Osteocyte (in vitro differentiated cells): ENCODE measurements at regions not wholly inside any gene's neighbourhood (a gene's known extent, or its start where the extent isn't known, plus 50 kb on each side); places are given as distances from the start of the nearest gene placed in this dataset.
"Not testable (repeated sequence)": the region's sequence is repeated elsewhere in the genome, so short reads cannot be mapped to it uniquely, and the experiment has no call there.

Experiments
- DNase-seq: peaks from one replicate; pipeline ENCODE4 v3.0.0; 2021; ENCODE audit warnings: mixed read lengths; ENCODE audit not compliant: unreplicated experiment; ENCODE audit errors: extremely low spot score
- H3K27ac Mint-ChIP-seq: one replicate; pipeline ENCODE4 v1.8.0; 2021; ENCODE audit warnings: mild to moderate bottlenecking, mixed read lengths; ENCODE audit not compliant: unreplicated experiment
- H3K27me3 Mint-ChIP-seq: one replicate; pipeline ENCODE4 v1.8.0; 2021; ENCODE audit warnings: mixed read lengths; ENCODE audit not compliant: unreplicated experiment
- H3K36me3 Mint-ChIP-seq: one replicate; pipeline ENCODE4 v1.8.0; 2021; ENCODE audit warnings: mixed read lengths; ENCODE audit not compliant: unreplicated experiment
- H3K4me1 Mint-ChIP-seq: one replicate; pipeline ENCODE4 v1.8.0; 2021; ENCODE audit warnings: mixed read lengths; ENCODE audit not compliant: unreplicated experiment
- H3K4me3 Mint-ChIP-seq: one replicate; pipeline ENCODE4 v1.8.0; 2021; ENCODE audit warnings: mild to moderate bottlenecking, moderate library complexity, mixed read lengths; ENCODE audit not compliant: unreplicated experiment
- H3K9me3 Mint-ChIP-seq: one replicate; pipeline ENCODE4 v1.8.0; 2021; ENCODE audit warnings: mixed read lengths; ENCODE audit not compliant: unreplicated experiment
- TF ChIP-seq, protein P1 (sequence below): fragments of 200-600 bp; sonication (generic); IDR thresholded peaks from 2 replicates; pipeline ENCODE4 v1.5.0; 2021; ENCODE audit warnings: antibody characterized with exemption, mild to moderate bottlenecking, moderate library complexity

DNA sequence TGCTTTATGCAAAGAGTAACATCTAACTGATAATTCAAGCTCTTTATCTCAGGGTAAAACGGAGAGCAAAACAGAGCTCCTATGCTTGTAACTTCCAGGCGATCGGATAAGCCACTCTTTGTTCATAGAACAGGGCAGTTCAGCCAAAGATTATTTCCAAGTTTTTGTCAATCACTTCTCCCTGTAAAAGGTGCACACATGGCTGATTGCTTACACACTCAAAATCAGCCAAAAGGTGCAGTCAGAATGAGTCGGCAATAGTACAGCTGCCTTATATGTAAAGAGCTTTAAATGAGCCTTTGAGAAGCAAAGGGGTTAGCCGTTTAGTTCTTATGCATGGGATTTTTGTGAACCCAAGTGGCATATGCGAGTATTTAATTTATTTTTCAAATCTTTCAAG, 449.6 kb upstream of the POU3F2 start:
- no peak overlapping the region for H3K27ac Mint-ChIP-seq

DNA sequence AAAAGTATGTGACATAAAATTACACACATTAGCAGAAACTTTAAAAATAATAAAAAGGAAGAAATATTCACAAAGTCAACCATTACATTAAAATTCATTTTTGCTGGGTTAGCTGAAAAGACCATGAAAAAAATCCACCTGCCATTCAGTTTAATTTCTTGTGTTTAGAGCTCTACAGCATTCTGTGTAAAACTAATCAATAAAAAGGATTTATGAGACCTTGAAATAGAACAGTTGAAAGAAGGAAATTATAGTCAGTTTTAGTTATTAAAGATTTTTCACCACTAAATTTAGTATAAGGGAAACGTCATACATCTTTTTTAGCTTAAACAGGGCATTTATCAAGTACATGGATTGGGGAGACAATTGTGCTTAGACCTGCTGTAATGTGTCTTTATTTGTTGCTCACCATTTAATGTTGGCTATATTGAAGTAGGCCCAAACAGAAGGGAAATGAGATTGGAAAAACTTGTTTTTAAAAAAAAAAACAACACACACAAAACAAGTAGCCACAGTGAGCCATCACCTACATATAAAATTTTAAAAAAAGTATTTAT, 438.7 kb upstream of the POU3F2 start:
- Mint-ChIP-seq H3K27me3 (no peaks in the 10 kb centered on the region), H3K27ac (no peak overlapping the region), H3K36me3 (no peaks in the 10 kb centered on the region), H3K4me1 (no peaks in the 10 kb centered on the region), H3K4me3 (no peak overlapping the region), H3K9me3 (no peaks in the 10 kb centered on the region)
- TF ChIP-seq, protein P1, sequence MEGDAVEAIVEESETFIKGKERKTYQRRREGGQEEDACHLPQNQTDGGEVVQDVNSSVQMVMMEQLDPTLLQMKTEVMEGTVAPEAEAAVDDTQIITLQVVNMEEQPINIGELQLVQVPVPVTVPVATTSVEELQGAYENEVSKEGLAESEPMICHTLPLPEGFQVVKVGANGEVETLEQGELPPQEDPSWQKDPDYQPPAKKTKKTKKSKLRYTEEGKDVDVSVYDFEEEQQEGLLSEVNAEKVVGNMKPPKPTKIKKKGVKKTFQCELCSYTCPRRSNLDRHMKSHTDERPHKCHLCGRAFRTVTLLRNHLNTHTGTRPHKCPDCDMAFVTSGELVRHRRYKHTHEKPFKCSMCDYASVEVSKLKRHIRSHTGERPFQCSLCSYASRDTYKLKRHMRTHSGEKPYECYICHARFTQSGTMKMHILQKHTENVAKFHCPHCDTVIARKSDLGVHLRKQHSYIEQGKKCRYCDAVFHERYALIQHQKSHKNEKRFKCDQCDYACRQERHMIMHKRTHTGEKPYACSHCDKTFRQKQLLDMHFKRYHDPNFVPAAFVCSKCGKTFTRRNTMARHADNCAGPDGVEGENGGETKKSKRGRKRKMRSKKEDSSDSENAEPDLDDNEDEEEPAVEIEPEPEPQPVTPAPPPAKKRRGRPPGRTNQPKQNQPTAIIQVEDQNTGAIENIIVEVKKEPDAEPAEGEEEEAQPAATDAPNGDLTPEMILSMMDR = no peak
- no peak for DNase-seq

More for the DNA sequence above, 449.6 kb upstream of the POU3F2 start:
- no peaks in the 10 kb centered on the region for H3K27me3 Mint-ChIP-seq
- no peak for DNase-seq
- no peaks in the 10 kb centered on the region for H3K4me1 Mint-ChIP-seq
- H3K36me3 Mint-ChIP-seq = no peaks in the 10 kb centered on the region
- H3K4me3 Mint-ChIP-seq = no peak overlapping the region
- peaks cover 8% of the 10 kb centered on the region for H3K9me3 Mint-ChIP-seq
- TF ChIP-seq, protein P1 = no peak

DNA sequence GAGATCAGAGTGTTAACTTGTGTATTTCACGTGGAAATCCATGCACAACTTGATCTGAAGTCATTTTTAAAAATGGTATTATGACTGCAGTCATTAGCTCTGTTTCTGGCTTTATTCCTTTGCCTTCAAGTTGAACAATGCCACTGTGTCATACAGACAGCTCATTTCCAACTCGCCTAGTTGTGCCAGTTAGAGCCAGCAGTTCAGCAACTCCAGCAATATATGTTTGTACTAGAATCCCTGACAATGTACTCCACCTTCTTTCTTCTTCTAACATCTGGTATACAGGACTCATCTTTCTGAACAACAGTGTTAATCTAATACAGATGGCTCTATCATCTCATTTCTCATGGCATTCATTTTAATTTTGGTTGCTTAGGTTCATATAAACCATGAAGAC, 418.3 kb upstream of the POU3F2 start:
- TF ChIP-seq, protein P1 = no peak
- Mint-ChIP-seq H3K27ac (no peak overlapping the region), H3K9me3 (peaks cover 22% of the 10 kb centered on the region), H3K36me3 (no peaks in the 10 kb centered on the region), H3K4me1 (no peaks in the 10 kb centered on the region), H3K27me3 (no peaks in the 10 kb centered on the region), H3K4me3 (no peak overlapping the region)
- DNase-seq = no peak

DNA sequence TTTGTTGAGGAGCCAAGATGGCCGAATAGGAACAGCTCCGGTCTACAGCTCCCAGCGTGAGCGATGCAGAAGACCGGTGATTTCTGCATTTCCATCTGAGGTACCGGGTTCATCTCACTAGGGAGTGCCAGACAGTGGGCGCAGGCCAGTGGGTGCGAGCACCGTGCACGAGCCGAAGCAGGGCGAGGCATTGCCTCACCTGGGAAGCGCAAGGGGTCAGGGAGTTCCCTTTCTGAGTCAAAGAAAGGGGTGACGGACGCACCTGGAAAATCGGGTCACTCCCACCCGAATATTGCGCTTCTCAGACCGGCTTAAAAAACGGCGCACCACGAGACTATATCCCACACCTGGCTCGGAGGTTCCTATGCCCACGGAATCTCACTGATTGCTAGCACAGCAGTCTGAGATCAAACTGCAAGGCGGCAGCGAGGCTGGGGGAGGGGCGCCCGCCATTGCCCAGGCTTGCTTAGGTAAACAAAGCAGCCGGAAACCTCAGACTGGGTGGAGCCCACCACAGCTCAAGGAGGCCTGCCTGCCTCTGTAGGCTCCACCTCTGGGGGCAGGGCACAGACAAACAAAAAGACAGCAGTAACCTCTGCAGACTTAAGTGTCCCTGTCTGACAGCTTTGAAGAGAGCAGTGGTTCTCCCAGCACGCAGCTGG, 417.7 kb upstream of the POU3F2 start:
- not testable (repeated sequence) for H3K4me1 Mint-ChIP-seq, H3K36me3 Mint-ChIP-seq, H3K4me3 Mint-ChIP-seq, H3K27me3 Mint-ChIP-seq, DNase-seq, H3K27ac Mint-ChIP-seq
- H3K9me3 Mint-ChIP-seq = peaks cover 22% of the 10 kb centered on the region

DNA sequence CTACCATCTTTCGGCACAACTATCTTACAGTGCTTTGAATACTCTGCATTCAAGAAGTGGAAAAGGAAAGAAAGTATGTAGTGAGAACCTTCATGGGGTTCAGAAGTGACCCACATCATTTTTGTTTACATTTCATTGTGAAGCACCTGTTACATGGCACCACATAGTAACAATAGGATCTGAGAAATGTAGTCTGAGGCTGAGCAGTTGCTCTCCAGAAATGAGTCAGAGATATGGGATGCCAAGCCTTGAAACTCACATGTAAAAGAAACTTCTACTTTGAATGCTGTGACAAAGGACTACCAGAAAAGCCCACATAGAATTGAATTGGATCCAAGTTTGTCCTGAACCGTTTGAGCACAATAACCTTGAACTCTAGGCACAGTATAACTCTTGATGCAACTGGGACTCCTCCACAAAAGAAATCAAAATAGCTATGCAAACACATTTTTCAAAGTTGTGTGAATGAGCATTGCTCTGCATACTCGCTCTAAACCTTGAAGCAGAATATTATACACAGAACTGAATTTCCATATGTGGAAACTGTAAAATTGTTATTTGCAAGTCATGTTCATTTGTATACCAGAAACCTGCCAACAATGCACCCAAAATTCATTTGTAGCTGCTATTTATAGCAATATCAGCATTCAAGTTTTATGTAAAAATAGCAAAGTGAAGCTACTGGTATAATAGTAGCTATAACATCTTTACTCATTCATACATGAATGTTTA, 400.9 kb upstream of the POU3F2 start:
- no peaks in the 10 kb centered on the region for H3K4me1 Mint-ChIP-seq

More for the DNA sequence above, 400.9 kb upstream of the POU3F2 start:
- TF ChIP-seq, protein P1 = no peak
- DNase-seq = no peak
- Mint-ChIP-seq H3K36me3 (no peaks in the 10 kb centered on the region), H3K4me3 (no peak overlapping the region), H3K9me3 (peaks cover 18% of the 10 kb centered on the region), H3K27me3 (no peaks in the 10 kb centered on the region), H3K27ac (no peak overlapping the region)
